HG02642 (cell line): ENCODE measurements at regions not wholly inside any gene's neighbourhood (a gene's known extent, or its start where the extent isn't known, plus 50 kb on each side); places are given as distances from the start of the nearest gene placed in this dataset.

ENCODE experiments used
- ATAC-seq: cut with Tn5 transposase; IDR thresholded peaks from one replicate; pipeline ENCODE4 v1.9.1; 2021; ENCODE audit warnings: mild to moderate bottlenecking; ENCODE audit not compliant: unreplicated experiment, poor library complexity

GRCh38 chr1:213891989-213892902, 95.5 kb upstream of the PROX1 start:
- no peak for ATAC-seq

DNA sequence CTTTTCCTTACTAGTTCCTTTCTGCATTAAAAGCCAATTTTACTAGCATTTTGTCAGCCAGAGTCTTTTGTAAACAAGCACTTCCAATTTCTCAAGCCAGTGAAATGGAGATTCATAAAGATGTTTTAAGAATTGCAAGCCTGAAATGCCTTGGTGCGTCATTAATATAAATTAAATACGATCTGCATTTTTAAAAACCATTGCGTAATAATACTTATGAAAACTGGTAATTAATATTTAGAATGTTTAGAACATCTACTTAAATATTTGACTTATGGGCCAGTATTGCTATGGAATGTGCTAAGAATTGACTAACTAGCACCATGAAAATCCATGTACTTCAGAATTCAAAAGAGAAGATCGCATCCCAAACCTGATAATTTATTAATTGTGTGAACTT, 89.1 kb upstream of the PROX1 start:
- ATAC-seq = no peak

- no peak for ATAC-seq
These were observed 88.4 kb upstream of the PROX1 start for GRCh38 chr1:213899413-213899812.

GRCh38 chr1:213905344-213905743, 82.4 kb upstream of the PROX1 start:
- ATAC-seq = no peak

- ATAC-seq = no peak
These were observed 79.3 kb upstream of the PROX1 start for GRCh38 chr1:213908521-213908920.

DNA sequence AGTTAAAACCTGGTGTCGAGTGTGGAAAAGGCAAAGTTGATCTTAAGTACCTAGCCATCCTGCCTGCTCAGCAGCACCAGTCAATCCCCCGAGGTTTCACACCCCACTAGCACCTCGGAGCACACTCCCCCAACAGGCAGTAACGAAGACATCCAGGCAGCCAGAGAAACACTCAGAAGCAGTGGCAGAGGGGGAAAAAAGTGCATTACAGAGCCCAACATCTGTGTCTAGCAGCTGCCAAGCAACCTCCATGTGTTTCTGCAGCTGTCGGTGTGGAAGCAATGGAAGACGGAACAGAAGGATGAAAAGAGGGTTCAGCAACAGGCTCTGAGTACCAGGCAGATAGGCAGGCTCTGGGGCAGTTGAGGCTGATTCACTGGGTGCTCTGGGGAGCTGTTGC, 73.4 kb upstream of the PROX1 start:
- no peak for ATAC-seq

GRCh38 chr1:213921311-213921710, 66.5 kb upstream of the PROX1 start:
- ATAC-seq = no peak

DNA sequence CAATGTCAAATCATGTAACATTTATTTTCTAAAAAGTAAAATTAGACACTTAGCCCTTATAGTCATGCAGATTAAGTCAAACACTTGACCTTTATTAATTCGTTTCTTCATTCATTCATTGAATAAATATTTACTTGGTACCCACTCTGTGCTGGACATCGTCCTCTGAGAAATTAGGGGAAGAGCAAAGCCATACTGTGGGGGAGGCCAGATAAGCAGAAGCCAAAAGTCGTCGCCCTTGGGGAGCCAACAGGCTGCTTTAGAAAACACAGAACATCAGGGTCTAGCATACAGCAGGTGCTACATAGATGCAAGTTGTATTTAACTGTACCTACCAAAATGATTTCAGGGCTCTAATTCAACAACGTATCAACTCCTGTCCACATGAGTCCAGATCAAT, 66.1 kb upstream of the PROX1 start:
- no peak for ATAC-seq

DNA sequence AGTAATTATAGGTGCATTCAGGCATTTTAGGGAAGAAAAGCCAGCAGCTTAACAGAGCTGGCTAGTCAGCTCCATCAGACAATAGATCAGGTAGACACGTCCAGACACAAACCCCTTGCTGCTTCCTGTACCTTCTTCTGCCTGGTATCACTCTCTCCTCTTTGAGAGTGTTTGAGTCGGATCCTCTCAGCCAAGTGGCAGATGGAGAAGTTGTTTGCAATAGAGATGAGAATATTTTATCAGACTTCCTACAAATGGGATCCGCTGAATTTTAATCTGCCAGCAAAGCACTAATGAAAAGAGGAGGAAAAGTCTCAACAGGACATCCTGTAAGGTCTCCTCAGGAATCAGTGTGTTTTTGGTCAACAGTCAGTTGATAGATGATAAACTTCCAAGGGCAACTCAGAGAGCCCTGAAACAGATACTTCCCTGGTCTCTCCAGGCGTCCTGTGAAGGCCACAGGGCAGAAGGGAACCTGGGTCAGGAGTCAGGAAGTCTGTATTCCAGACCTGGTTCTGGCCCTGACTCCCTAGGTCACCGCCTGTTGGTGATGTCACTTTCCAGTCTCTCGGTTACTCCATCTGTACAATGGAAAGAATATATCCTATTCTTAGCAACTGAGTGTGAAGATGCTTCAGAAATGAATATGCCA, 62.1 kb upstream of the PROX1 start:
- ATAC-seq = no peak

- no peak for ATAC-seq
These were observed 59.9 kb upstream of the PROX1 start for GRCh38 chr1:213927846-213928245.

GRCh38 chr1:213929398-213929797, 58.4 kb upstream of the PROX1 start:
- ATAC-seq = no peak

GRCh38 chr1:213931836-213932235, 55.9 kb upstream of the PROX1 start:
- no peak for ATAC-seq

DNA sequence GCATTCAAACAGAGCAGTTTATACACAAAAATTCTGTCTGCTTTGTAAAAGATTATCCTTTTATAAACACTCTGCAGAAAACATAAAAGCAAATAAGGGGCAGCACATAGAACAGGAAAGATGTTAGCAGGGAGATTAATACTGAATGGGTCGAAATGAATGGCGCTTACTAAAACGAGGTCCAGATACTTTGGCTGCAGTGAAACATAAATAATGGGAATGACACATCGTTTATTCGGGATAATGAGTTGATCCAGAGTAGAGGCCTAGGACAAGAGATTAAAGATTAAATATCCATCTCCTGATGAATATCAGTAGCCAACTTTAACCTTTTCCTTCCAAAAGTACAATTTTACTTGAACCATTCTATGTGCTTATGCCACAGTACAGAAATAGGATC, 54.4 kb upstream of the PROX1 start:
- no peak for ATAC-seq

DNA sequence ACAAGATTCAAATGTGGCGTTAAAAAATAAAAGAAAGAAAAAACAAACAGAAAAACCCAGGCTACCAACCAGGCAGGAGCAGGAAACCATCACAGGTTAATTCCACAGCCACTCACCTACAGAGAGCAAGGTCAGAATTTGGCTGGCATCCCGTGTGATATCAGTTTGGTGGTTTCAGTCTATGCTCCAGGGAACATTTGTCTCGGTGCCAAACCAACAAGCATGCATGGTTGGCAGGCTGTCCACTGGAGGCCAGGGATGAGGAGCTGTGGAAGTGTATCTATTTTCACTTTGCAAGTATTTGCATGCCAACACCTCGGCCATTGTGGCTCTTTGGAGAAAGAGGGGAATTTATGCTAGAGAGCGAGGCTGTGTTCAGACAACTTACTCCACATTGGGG, 53.1 kb upstream of the PROX1 start:
- no peak for ATAC-seq

DNA sequence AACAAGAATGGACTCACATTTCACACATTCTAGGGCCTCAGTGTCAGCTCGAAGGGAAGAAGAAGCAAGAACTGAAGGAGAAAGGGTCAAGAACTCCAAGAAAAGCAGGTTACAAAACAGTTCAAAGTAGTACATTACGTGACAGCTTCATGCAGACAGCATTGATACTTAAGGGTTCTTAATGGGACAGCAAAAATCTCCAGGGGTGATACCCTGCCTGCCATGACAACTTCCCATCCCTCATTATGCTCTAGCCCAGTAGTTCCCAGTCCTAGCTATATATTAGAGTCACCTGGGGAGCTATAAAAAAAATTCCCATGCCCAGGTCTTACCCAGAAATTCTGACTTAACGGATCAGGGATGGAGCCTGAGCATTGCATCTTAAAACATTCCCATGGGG, 51.2 kb upstream of the PROX1 start:
- ATAC-seq = no peak
